ENCODE measurements at regions not wholly inside any gene's neighbourhood (a gene's known extent, or its start where the extent isn't known, plus 50 kb on each side); places are given as distances from the start of the nearest gene placed in this dataset.

DNA sequence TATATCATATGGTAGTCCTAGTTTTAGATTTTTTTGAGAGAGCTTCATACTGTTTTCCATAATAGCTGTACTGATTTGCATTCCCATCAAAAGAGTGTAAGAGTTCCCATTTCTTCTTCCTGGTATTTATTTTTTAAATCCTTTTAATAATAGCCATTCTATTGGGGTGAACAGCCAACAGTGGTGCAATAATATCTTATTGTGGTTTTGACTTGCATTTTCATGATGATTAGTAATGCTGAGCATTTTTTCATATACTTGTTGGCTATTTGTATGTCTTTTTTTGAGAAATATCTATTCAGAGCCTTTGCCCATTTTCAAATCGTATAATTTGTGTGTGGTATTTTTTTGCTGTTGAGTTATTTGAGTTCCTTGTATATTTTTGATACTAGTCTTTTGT lies 167.4 kb downstream of the FZD1 start:
- TF ChIP-seq, protein P1, sequence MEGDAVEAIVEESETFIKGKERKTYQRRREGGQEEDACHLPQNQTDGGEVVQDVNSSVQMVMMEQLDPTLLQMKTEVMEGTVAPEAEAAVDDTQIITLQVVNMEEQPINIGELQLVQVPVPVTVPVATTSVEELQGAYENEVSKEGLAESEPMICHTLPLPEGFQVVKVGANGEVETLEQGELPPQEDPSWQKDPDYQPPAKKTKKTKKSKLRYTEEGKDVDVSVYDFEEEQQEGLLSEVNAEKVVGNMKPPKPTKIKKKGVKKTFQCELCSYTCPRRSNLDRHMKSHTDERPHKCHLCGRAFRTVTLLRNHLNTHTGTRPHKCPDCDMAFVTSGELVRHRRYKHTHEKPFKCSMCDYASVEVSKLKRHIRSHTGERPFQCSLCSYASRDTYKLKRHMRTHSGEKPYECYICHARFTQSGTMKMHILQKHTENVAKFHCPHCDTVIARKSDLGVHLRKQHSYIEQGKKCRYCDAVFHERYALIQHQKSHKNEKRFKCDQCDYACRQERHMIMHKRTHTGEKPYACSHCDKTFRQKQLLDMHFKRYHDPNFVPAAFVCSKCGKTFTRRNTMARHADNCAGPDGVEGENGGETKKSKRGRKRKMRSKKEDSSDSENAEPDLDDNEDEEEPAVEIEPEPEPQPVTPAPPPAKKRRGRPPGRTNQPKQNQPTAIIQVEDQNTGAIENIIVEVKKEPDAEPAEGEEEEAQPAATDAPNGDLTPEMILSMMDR (IDR thresholded peaks at IDR 0.05), result no peak
- TF ChIP-seq TCF7L2 (IDR thresholded peaks at IDR 0.05; ENCODE audit: low read depth, low read length) (no peak), SIN3A (IDR thresholded peaks at IDR 0.05; ENCODE audit: borderline replicate concordance, insufficient read depth, low read depth, low read length) (no peak), POLR2AphosphoS5 (IDR thresholded peaks at IDR 0.05; ENCODE audit: low read depth, low read length) (no peak), REST (IDR thresholded peaks at IDR 0.05; ENCODE audit: insufficient read depth in 1 of 2, low read depth in 2 of 2, low read length in 1 of 2) (no peak)

Measured in Panc1 (cell line).